MCF 10A (cell line): ENCODE measurements at regions not wholly inside any gene's neighbourhood (a gene's known extent, or its start where the extent isn't known, plus 50 kb on each side); places are given as distances from the start of the nearest gene placed in this dataset.
A peak's percentile ranks its signal among the peaks of the same experiment; 100 is the strongest.

Source experiments
- BruUV-seq: library from RNA; stranded (reverse); fragments of 400-500 nt; replicated peaks from 2 replicates; lab custom pipeline; 2021; lab: Mats Ljungman, UMichigan
- CTCF ChIA-PET: fragments of 300-600 bp; sonication (Branson Sonifier 250); formaldehyde crosslinking; extraction: SDS; loops from one replicate; lab custom pipeline; 2021; ENCODE audit warnings: antibody characterized with exemption, inconsistent platforms; lab: Yijun Ruan, JAX
- POLR2A ChIA-PET: fragments of 300-600, 350-650 bp; sonication (Branson Sonifier 250); formaldehyde crosslinking; extraction: SDS; loops from one replicate; lab custom pipeline; 2020; ENCODE audit warnings: antibody characterized with exemption, inconsistent platforms; lab: Yijun Ruan, JAX
- DNase-seq: peaks from one replicate; pipeline ENCODE4 v3.0.0-alpha.2; 2018; ENCODE audit not compliant: unreplicated experiment
- H3K27ac Mint-ChIP-seq: one replicate; pipeline ENCODE4 v1.8.0; 2022; ENCODE audit warnings: mild to moderate bottlenecking, low read depth, mixed read lengths; ENCODE audit not compliant: unreplicated experiment
- H3K27me3 Mint-ChIP-seq: one replicate; pipeline ENCODE4 v1.8.0; 2022; ENCODE audit warnings: mixed read lengths; ENCODE audit not compliant: insufficient read depth, unreplicated experiment
- H3K36me3 Mint-ChIP-seq: one replicate; pipeline ENCODE4 v1.8.0; 2022; ENCODE audit warnings: mild to moderate bottlenecking, moderate library complexity, mixed read lengths; ENCODE audit not compliant: insufficient read depth, unreplicated experiment
- H3K4me1 Mint-ChIP-seq: one replicate; pipeline ENCODE4 v1.8.0; 2022; ENCODE audit warnings: mixed read lengths; ENCODE audit not compliant: insufficient read depth, unreplicated experiment
- H3K4me3 Mint-ChIP-seq: one replicate; pipeline ENCODE4 v1.8.0; 2022; ENCODE audit warnings: mild to moderate bottlenecking, moderate library complexity, mixed read lengths; ENCODE audit not compliant: unreplicated experiment
- H3K9me3 Mint-ChIP-seq: one replicate; pipeline ENCODE4 v1.8.0; 2022; ENCODE audit warnings: mixed read lengths; ENCODE audit not compliant: unreplicated experiment
- CTCF ChIP-seq: fragments of 200-600 bp; IDR thresholded peaks from one replicate; pipeline ENCODE4 v1.8.0; 2022; ENCODE audit warnings: antibody characterized with exemption, mild to moderate bottlenecking; ENCODE audit not compliant: unreplicated experiment
- intact Hi-C: fragments of 100-400 bp; cut with micrococcal nuclease; formaldehyde crosslinking; loops from 2 replicates; pipeline ENCODE4 v1.14.1; 2022

GRCh38 chr2:12585784-12586183 is 131.0 kb upstream of the TRIB2 start:
- no peak for DNase-seq
- Mint-ChIP-seq H3K4me3 (no peak overlapping the region), H3K36me3 (no peaks in the 10 kb centered on the region), H3K9me3 (no peaks in the 10 kb centered on the region), H3K27me3 (no peaks in the 10 kb centered on the region), H3K4me1 (peaks cover 10% of the 10 kb centered on the region), H3K27ac (no peak overlapping the region)
- CTCF ChIA-PET: interaction anchor here (0.6 to 1.1 kb wide), 4 partner anchors 10 to 358 kb away, joined by 3 to 5 read pairs (median 4); no protein-coding TSS in a partner anchor
- TF ChIP-seq CTCF: no peak
- intact Hi-C loops: loop anchor here (10.0 kb wide), 1 partner anchor 129 kb away; the partner anchor contains the start of gene TRIB2
- POLR2A ChIA-PET: no interaction called here
- BruUV-seq: no TSS peak

GRCh38 chr2:12587228-12587627 is 129.5 kb upstream of the TRIB2 start:
- intact Hi-C loops: loop anchor here (10.0 kb wide), 1 partner anchor 128 kb away; the partner anchor contains the start of gene TRIB2
- no peak for DNase-seq
- Mint-ChIP-seq H3K4me1 (peaks cover 10% of the 10 kb centered on the region), H3K27ac (no peak overlapping the region), H3K9me3 (no peaks in the 10 kb centered on the region), H3K4me3 (no peak overlapping the region), H3K36me3 (no peaks in the 10 kb centered on the region), H3K27me3 (no peaks in the 10 kb centered on the region)
- no TSS peak for BruUV-seq
- ChIA-PET CTCF (no interaction called here), POLR2A (interaction anchor here (1.0 to 1.5 kb wide), 2 partner anchors 32 to 96 kb away, joined by 3 to 4 read pairs; no protein-coding TSS in a partner anchor)
- no peak for TF ChIP-seq CTCF

- DNase-seq: peak; percentile 90
- ChIA-PET CTCF (no interaction called here), POLR2A (interaction anchor here (0.8 to 1.5 kb wide), 2 partner anchors 32 to 53 kb away, joined by 3 to 4 read pairs; no protein-coding TSS in a partner anchor)
- Mint-ChIP-seq H3K4me1 (peaks cover 10% of the 10 kb centered on the region), H3K4me3 (peak overlapping the region; percentile 31), H3K9me3 (no peaks in the 10 kb centered on the region), H3K36me3 (no peaks in the 10 kb centered on the region), H3K27ac (peak overlapping the region; percentile 61), H3K27me3 (no peaks in the 10 kb centered on the region)
- intact Hi-C loops: loop anchor here (10.0 kb wide), 1 partner anchor 127 kb away; the partner anchor contains the start of gene TRIB2
- BruUV-seq: TSS peak; percentile 58
- no peak for TF ChIP-seq CTCF
Observed at GRCh38 chr2:12587729-12588522, 128.8 kb upstream of the TRIB2 start.

- H3K27me3 Mint-ChIP-seq: no peaks in the 10 kb centered on the region
Observed at GRCh38 chr2:12588986-12589385, 127.8 kb upstream of the TRIB2 start.

More at GRCh38 chr2:12588986-12589385, 127.8 kb upstream of the TRIB2 start:
- Mint-ChIP-seq H3K36me3 (no peaks in the 10 kb centered on the region), H3K27ac (no peak overlapping the region), H3K4me3 (no peak overlapping the region), H3K4me1 (peaks cover 10% of the 10 kb centered on the region), H3K9me3 (no peaks in the 10 kb centered on the region)
- intact Hi-C loops: loop anchor here (10.0 kb wide), 1 partner anchor 126 kb away; the partner anchor contains the start of gene TRIB2
- no peak for DNase-seq
- POLR2A ChIA-PET: no interaction called here
- TF ChIP-seq CTCF: no peak
- CTCF ChIA-PET: no interaction called here
- no TSS peak for BruUV-seq
